Left lung (tissue), 4 donors: ENCODE measurements at regions not wholly inside any gene's neighbourhood (a gene's known extent, or its start where the extent isn't known, plus 50 kb on each side); places are given as distances from the start of the nearest gene placed in this dataset.

Experiments used
- ATAC-seq: fragments of 200-7000 bp; cut with Tn5 transposase; one replicate; pipeline ENCODE4 v1.9.1; 2020; ENCODE audit warnings: moderate library complexity
- DNase-seq, 4 donors: peaks; one replicate each; pipeline ENCODE4 v3.0.0-alpha.2; 2013 to 2020
- H3K27ac ChIP-seq, 2 donors: fragments of 200-600 bp; sonication (generic) in 1 of 2; one replicate each; pipeline versions ENCODE4 v1.5.0 to v1.8.0; 2020 to 2021
- H3K27me3 ChIP-seq, 2 donors: fragments of 200-600 bp; sonication (generic) in 1 of 2; one replicate each; pipeline versions ENCODE4 v1.5.0 to v1.8.0; 2020 to 2021
- H3K36me3 ChIP-seq, 2 donors: fragments of 200-600 bp; sonication (generic) in 1 of 2; one replicate each; pipeline versions ENCODE4 v1.5.0 to v1.8.0; 2020 to 2021
- H3K4me1 ChIP-seq, 2 donors: fragments of 200-600 bp; one replicate each; pipeline ENCODE4 v1.8.0; 2021
- H3K4me3 ChIP-seq, 2 donors: fragments of 200-600 bp; sonication (generic) in 1 of 2; one replicate each; pipeline versions ENCODE4 v1.5.0 to v1.8.0; 2020 to 2021; ENCODE audit warnings: mild to moderate bottlenecking in 1 of 2
- H3K9me3 ChIP-seq, 2 donors: fragments of 200-600 bp; sonication (generic) in 1 of 2; one replicate each; pipeline versions ENCODE4 v1.5.0 to v1.8.0; 2020 to 2021
- intact Hi-C, 2 donors: fragments of 100-400 bp; cut with DNase I; formaldehyde crosslinking; loops; one replicate each; pipeline versions ENCODE4 v1.11.2 to v1.14.2; 2022
- TF ChIP-seq, protein P1 (sequence below), 2 donors: fragments of 200-600 bp; sonication (generic) in 1 of 2; IDR thresholded peaks; one replicate each; pipeline versions ENCODE4 v1.5.0 to v1.8.0; 2021; ENCODE audit warnings: antibody characterized with exemption in 2 of 2
- donor health status: DM: no; HTN: yes; CAD: no.
- donor health status: DM: no; HTN: no; CAD: no.

DNA sequence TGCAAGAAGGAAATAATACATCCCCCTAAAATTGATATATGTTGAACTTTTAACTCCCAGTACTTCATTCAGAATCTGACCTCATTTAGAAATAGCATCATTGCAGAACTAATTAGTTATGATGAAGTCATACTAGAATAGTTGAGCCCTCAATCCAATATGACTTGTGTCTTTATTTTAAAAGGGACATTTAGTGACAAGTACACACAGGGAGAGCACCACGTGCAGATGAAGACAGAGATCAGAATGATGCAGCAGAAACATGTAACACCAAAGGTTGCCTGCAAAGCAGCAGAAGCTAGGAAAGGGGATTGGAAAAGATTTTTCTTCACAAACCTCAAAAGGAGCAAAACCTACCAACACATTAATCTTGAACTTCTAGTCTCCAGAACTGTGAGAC, 2602.5 kb downstream of the PCDH9 start:
- H3K9me3 ChIP-seq = no peaks in the 10 kb centered on the region
- no peak overlapping the region for H3K27ac ChIP-seq
- intact Hi-C loops = no loop called here
- H3K4me1 ChIP-seq = no peaks in the 10 kb centered on the region
- no peak overlapping the region for H3K4me3 ChIP-seq
- TF ChIP-seq, protein P1, sequence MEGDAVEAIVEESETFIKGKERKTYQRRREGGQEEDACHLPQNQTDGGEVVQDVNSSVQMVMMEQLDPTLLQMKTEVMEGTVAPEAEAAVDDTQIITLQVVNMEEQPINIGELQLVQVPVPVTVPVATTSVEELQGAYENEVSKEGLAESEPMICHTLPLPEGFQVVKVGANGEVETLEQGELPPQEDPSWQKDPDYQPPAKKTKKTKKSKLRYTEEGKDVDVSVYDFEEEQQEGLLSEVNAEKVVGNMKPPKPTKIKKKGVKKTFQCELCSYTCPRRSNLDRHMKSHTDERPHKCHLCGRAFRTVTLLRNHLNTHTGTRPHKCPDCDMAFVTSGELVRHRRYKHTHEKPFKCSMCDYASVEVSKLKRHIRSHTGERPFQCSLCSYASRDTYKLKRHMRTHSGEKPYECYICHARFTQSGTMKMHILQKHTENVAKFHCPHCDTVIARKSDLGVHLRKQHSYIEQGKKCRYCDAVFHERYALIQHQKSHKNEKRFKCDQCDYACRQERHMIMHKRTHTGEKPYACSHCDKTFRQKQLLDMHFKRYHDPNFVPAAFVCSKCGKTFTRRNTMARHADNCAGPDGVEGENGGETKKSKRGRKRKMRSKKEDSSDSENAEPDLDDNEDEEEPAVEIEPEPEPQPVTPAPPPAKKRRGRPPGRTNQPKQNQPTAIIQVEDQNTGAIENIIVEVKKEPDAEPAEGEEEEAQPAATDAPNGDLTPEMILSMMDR (IDR thresholded peaks at IDR 0.05) = no peak
- no peak for DNase-seq
- no peaks in the 10 kb centered on the region for H3K36me3 ChIP-seq
- ATAC-seq = no peak
- no peaks in the 10 kb centered on the region for H3K27me3 ChIP-seq

DNA sequence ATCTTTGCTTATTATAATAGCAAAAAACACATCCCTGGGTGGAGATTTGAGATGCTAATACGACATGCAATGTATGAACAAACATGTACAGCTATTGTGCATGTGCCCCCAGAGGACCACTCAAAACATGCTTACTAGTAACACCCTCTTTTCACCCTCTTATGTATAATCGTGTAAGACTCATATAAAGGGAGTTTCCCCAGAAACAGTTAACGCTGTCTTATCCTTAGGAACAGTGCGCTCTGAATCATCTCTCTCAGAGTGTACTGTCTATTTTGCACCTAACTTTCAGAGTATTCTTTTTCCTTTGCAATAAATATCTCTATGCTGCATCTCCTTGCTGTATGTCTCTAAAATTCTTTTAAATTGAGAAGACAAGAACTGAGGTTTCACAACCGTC, 2604.0 kb downstream of the PCDH9 start:
- H3K27me3 ChIP-seq = no peaks in the 10 kb centered on the region
- TF ChIP-seq, protein P1 (IDR thresholded peaks at IDR 0.05) = no peak
- intact Hi-C loops = no loop called here
- no peaks in the 10 kb centered on the region for H3K9me3 ChIP-seq
- ATAC-seq (no peak), DNase-seq (no peak)
- no peaks in the 10 kb centered on the region for H3K36me3 ChIP-seq
- no peak overlapping the region for H3K4me3 ChIP-seq
- no peak overlapping the region for H3K27ac ChIP-seq
- no peaks in the 10 kb centered on the region for H3K4me1 ChIP-seq

DNA sequence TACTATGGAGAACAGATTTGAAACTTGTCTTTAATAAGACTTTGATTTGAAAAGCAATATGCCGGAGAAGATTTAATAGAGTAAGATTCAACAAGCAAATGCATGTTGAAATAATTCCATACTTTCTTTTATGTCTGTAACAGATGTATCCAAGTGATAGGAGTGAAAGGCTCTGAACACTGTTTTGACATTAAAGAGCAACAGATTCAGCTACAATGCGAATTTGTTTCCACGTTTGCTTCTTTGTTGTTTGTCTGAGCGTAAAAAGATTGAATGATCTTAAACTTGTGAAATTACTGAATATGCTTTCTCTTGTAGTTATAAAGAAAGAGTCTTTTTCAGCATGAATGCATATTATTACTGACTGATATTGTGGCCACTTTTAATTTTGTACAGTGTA, 2612.9 kb downstream of the PCDH9 start:
- H3K9me3 ChIP-seq = no peaks in the 10 kb centered on the region
- H3K27ac ChIP-seq = no peak overlapping the region
- no peaks in the 10 kb centered on the region for H3K4me1 ChIP-seq
- no peak for DNase-seq
- H3K36me3 ChIP-seq = no peaks in the 10 kb centered on the region
- TF ChIP-seq, protein P1 (IDR thresholded peaks at IDR 0.05) = no peak
- no peak for ATAC-seq
- no peak overlapping the region for H3K4me3 ChIP-seq
- intact Hi-C loops = no loop called here
- H3K27me3 ChIP-seq = no peaks in the 10 kb centered on the region

DNA sequence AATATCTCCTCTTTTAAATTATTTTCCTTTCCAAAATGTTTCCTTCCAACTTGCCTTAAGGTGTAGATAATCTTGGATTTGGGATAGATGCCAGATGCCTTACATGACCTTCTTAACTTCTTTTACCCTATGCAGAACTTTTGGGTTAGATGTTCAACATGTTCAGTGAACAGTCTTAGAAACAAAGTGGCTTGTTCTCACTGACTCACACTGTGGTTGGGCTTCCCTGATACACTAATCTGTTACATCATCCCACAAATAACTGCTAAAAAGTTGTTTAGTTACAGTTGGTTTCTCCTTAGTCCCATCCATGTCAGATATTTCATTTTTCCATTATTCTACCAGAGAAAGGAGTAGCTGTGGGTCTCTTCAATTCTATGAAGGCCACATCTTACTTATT, 2638.2 kb downstream of the PCDH9 start:
- H3K4me3 ChIP-seq = no peak overlapping the region
- H3K9me3 ChIP-seq = peaks cover 0 to 5% of the 10 kb centered on the region in 2 donors
- H3K27me3 ChIP-seq = no peaks in the 10 kb centered on the region
- no peak overlapping the region for H3K27ac ChIP-seq
- no peak for DNase-seq
- H3K4me1 ChIP-seq = no peaks in the 10 kb centered on the region
- H3K36me3 ChIP-seq = no peaks in the 10 kb centered on the region
- ATAC-seq = no peak
- TF ChIP-seq, protein P1 (IDR thresholded peaks at IDR 0.05) = no peak
- intact Hi-C loops = no loop called here

DNA sequence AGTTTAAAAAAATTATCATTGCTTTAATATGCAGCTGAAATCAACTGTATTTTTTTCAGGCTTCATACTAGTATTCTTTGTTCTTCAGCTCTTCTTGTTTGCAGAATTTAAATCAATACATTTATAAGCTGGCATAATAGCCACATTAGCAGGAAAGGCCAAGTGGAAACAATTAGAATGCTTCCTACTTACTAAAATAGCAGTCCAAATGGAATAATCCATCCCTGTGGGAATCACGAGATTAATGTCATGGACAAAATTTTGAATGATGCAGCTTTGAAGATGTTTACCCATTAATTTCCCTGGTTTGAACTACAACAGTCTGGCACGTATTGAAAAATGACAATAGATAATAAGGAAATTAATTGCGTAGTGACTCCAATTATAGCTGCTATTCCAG, 2650.8 kb downstream of the PCDH9 start:
- Histone ChIP-seq H3K27me3 (no peaks in the 10 kb centered on the region), H3K27ac (no peak overlapping the region), H3K4me3 (no peak overlapping the region), H3K36me3 (no peaks in the 10 kb centered on the region), H3K4me1 (no peaks in the 10 kb centered on the region), H3K9me3 (no peaks in the 10 kb centered on the region)
- TF ChIP-seq, protein P1 (IDR thresholded peaks at IDR 0.05) = no peak
- DNase-seq (no peak), ATAC-seq (no peak)
- intact Hi-C loops = no loop called here
